ENCODE measurements at regions not wholly inside any gene's neighbourhood (a gene's known extent, or its start where the extent isn't known, plus 50 kb on each side); places are given as distances from the start of the nearest gene placed in this dataset.
"Not testable (repeated sequence)": the region's sequence is repeated elsewhere in the genome, so short reads cannot be mapped to it uniquely, and the experiment has no call there.

DNA sequence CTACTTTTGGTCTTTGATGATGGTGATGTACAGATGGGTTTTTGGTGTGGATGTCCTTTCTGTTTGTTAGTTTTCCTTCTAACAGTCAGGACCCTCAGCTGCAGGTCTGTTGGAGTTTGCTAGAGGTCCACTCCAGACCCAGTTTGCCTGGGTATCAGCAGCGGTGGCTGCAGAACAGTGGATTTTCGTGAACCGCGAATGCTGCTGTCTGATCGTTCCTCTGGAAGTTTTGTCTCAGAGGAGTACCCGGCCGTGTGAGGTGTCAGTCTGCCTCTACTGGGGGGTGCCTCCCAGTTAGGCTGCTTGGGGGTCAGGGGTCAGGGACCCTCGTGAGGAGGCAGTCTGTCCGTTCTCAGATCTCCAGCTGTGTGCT lies 56.6 kb upstream of the TNFAIP8 start:
- BruUV-seq (replicated peaks); H2AK9ac ChIP-seq (replicated peaks; ENCODE audit: low read depth, low read length, poor library complexity); H2BK5ac ChIP-seq (ENCODE audit: low read depth, low read length, poor library complexity, severe bottlenecking); H2AK5ac ChIP-seq (ENCODE audit: low read depth, low read length); POLR2A ChIA-PET (ENCODE audit: unreplicated experiment); dilution Hi-C loops (cut with HindIII; ENCODE audit: low sequenced_read_pairs, unreplicated experiment); H3K27me3 ChIP-seq (ENCODE audit: control insufficient read depth, insufficient read depth, low read length); H3K9me1 ChIP-seq (ENCODE audit: insufficient read depth, low read length); H3K18ac ChIP-seq (ENCODE audit: low read depth, low read length); H3K27ac ChIP-seq (ENCODE audit: insufficient read depth, low read length); DNase-seq; H3K9me3 ChIP-seq (ENCODE audit: control insufficient read depth, insufficient read depth, low read length); H2BK15ac ChIP-seq (ENCODE audit: low read depth, low read length); H4K8ac ChIP-seq (ENCODE audit: low read depth in 2 of 2, low read length in 2 of 2); H2BK120ac ChIP-seq (ENCODE audit: low read depth, low read length); in situ Hi-C loops (cut with MboI; ENCODE audit: low sequenced_read_pairs); H3K36me3 ChIP-seq (ENCODE audit: control insufficient read depth, insufficient read depth, low read length); H3K4ac ChIP-seq (ENCODE audit: low read depth, low read length); H3K14ac ChIP-seq (replicated peaks; ENCODE audit: low read depth, low read length); H3K23ac ChIP-seq (ENCODE audit: low read depth, low read length); ATAC-seq (ENCODE audit: low read depth); intact Hi-C loops (cut with micrococcal nuclease); H4K20me1 ChIP-seq (ENCODE audit: insufficient read depth, low read length); H3K56ac ChIP-seq (ENCODE audit: extremely low read depth, insufficient read depth, low read length); H4K5ac ChIP-seq (ENCODE audit: low read depth, low read length); CTCF ChIA-PET; H3K9ac ChIP-seq (ENCODE audit: low read depth, low read length); H3K4me3 ChIP-seq (ENCODE audit: insufficient read depth, low read depth, low read length); H3K4me2 ChIP-seq (ENCODE audit: low read depth, low read length); H2BK20ac ChIP-seq (ENCODE audit: low read depth, low read length); H4K91ac ChIP-seq (ENCODE audit: insufficient read depth, low read depth, low read length); H2AFZ ChIP-seq (replicated peaks; ENCODE audit: low read length, poor library complexity): not testable (repeated sequence)
- Histone ChIP-seq H3K79me1 (ENCODE audit: low read depth in 1 of 2, low read length in 2 of 2) (peaks cover 12 to 17% of the 10 kb centered on the region in 2 experiments; a peak in 3 of 4 replicates), H3K4me1 (ENCODE audit: control insufficient read depth, insufficient read depth, low read length) (peaks cover 15% of the 10 kb centered on the region)
- WGBS, 2 experiments (ENCODE audit: extremely low coverage in 2 of 2, insufficient read length in 1 of 2) = no CpG with 5 or more reads among the region's 9 CpGs

DNA sequence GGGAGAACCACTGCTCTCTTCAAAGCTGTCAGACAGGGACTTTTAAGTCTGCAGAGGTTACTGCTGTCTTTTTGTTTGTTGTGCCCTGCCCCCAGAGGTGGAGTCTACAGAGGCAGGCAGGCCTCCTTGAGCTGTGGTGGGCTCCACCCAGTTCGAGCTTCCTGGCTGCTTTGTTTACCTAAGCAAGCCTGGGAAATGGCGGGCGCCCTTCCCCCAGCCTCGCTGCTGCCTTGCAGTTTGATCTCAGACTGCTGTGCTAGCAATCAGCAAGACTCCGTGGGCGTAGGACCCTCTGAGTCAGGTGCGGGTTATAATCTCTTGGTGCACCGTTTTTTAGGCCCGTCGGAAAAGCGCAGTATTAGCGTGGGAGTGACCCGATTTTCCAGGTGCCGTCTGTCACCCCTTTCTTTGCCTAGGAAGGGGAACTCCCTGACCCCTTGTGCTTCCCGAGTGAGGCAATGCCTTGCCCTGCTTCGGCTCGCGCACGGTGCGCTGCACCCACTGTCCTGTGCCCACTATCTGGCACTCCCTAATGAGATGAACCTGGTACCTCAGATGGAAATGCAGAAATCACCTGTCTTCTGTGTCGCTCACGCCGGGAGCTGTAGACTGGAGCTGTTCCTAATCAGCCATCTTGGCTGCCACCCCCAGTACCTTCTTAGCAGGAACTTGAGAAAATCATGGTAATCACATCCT lies 56.1 kb upstream of the TNFAIP8 start:
- H3K9me3 ChIP-seq (ENCODE audit: control insufficient read depth, insufficient read depth, low read length); H2AK5ac ChIP-seq (ENCODE audit: low read depth, low read length); CTCF ChIA-PET; H4K5ac ChIP-seq (ENCODE audit: low read depth, low read length); H2BK20ac ChIP-seq (ENCODE audit: low read depth, low read length); H2AK9ac ChIP-seq (replicated peaks; ENCODE audit: low read depth, low read length, poor library complexity); ATAC-seq (ENCODE audit: low read depth); H3K4me3 ChIP-seq (ENCODE audit: insufficient read depth, low read depth, low read length); H3K4me2 ChIP-seq (ENCODE audit: low read depth, low read length); H2BK5ac ChIP-seq (ENCODE audit: low read depth, low read length, poor library complexity, severe bottlenecking); H3K23ac ChIP-seq (ENCODE audit: low read depth, low read length); H4K8ac ChIP-seq (ENCODE audit: low read depth in 2 of 2, low read length in 2 of 2); H2BK15ac ChIP-seq (ENCODE audit: low read depth, low read length); H3K9ac ChIP-seq (ENCODE audit: low read depth, low read length); H4K20me1 ChIP-seq (ENCODE audit: insufficient read depth, low read length); H3K36me3 ChIP-seq (ENCODE audit: control insufficient read depth, insufficient read depth, low read length); H3K9me1 ChIP-seq (ENCODE audit: insufficient read depth, low read length); H3K27ac ChIP-seq (ENCODE audit: insufficient read depth, low read length); H2BK120ac ChIP-seq (ENCODE audit: low read depth, low read length); H3K14ac ChIP-seq (replicated peaks; ENCODE audit: low read depth, low read length); H2AFZ ChIP-seq (replicated peaks; ENCODE audit: low read length, poor library complexity); dilution Hi-C loops (cut with HindIII; ENCODE audit: low sequenced_read_pairs, unreplicated experiment); H3K4ac ChIP-seq (ENCODE audit: low read depth, low read length); DNase-seq; H3K56ac ChIP-seq (ENCODE audit: extremely low read depth, insufficient read depth, low read length); POLR2A ChIA-PET (ENCODE audit: unreplicated experiment); H4K91ac ChIP-seq (ENCODE audit: insufficient read depth, low read depth, low read length); H3K18ac ChIP-seq (ENCODE audit: low read depth, low read length); H3K27me3 ChIP-seq (ENCODE audit: control insufficient read depth, insufficient read depth, low read length); BruUV-seq (replicated peaks); in situ Hi-C loops (cut with MboI; ENCODE audit: low sequenced_read_pairs): not testable (repeated sequence)
- 100% methylated on average over 13 of the region's 23 CpGs; no CpG with 5 or more reads in 1 of the 2 experiments for WGBS, 2 experiments (ENCODE audit: extremely low coverage in 2 of 2, insufficient read length in 1 of 2)
- intact Hi-C loops (cut with micrococcal nuclease) = loop anchor here (2.0 kb wide), 1 partner anchor 13 kb away; no protein-coding TSS in a partner anchor
- Histone ChIP-seq H3K79me1 (ENCODE audit: low read depth in 1 of 2, low read length in 2 of 2) (peaks cover 13 to 20% of the 10 kb centered on the region in 2 experiments; a peak in 3 of 4 replicates), H3K4me1 (ENCODE audit: control insufficient read depth, insufficient read depth, low read length) (peaks cover 16% of the 10 kb centered on the region)
